Gastrocnemius medialis (tissue), 4 donors: ENCODE measurements at regions not wholly inside any gene's neighbourhood (a gene's known extent, or its start where the extent isn't known, plus 50 kb on each side); places are given as distances from the start of the nearest gene placed in this dataset.

ENCODE experiments used
- ATAC-seq, 2 donors: fragments of 150-250 bp; one replicate each; pipeline ENCODE4 v1.9.1; 2016
- DNase-seq, 2 donors: peaks; one replicate each; pipeline ENCODE4 v3.0.0-alpha.2; 2019
- H3K27ac ChIP-seq, 4 donors: fragments of 200-600 bp; sonication (generic); 1 replicate in 1 of 4; 2 replicates in 3 of 4; pipeline ENCODE4 v1.5.1; 2016 to 2018; ENCODE audit warnings: mild to moderate bottlenecking in 2 of 4, moderate library complexity in 1 of 4
- H3K27me3 ChIP-seq, 3 donors: fragments of 200-600 bp; sonication (generic) in 2 of 3; 1 replicate in 1 of 3; 2 replicates in 2 of 3; pipeline versions ENCODE4 v1.5.1 to v1.6.0; 2016 to 2019; ENCODE audit warnings: mild to moderate bottlenecking in 1 of 3, moderate library complexity in 1 of 3
- H3K36me3 ChIP-seq, 2 donors: fragments of 200-600 bp; sonication (generic) in 1 of 2; one replicate each; pipeline ENCODE4 v1.5.1; 2017 to 2018
- H3K4me1 ChIP-seq, 2 donors: fragments of 200-600 bp; sonication (generic) in 1 of 2; one replicate each; pipeline ENCODE4 v1.5.1; 2016 to 2017; ENCODE audit warnings: mild to moderate bottlenecking in 2 of 2
- H3K4me3 ChIP-seq, 4 donors: fragments of 200-600 bp; sonication (generic) in 3 of 4; 1 replicate in 1 of 4; 2 replicates in 3 of 4; pipeline ENCODE4 v1.5.1; 2016 to 2019; ENCODE audit warnings: mild to moderate bottlenecking in 2 of 4
- H3K9me3 ChIP-seq, 3 donors: fragments of 200-600 bp; sonication (generic) in 2 of 3; 1 replicate in 1 of 3; 2 replicates in 2 of 3; pipeline ENCODE4 v1.5.1; 2016 to 2019
- POLR2A ChIP-seq, 2 donors: fragments of 450-650 bp; IDR thresholded peaks; one replicate each; pipeline ENCODE4 v1.6.1; 2017; ENCODE audit warnings: antibody characterized with exemption in 2 of 2, mild to moderate bottlenecking in 2 of 2, moderate library complexity in 2 of 2
- in situ Hi-C, 4 donors: fragments of 200-750 bp; cut with MboI; loops; one replicate each; pipeline versions ENCODE4 v1.15.0 to v1.8.0; 2017; ENCODE audit warnings: low sequenced_read_pairs in 4 of 4
- intact Hi-C: fragments of 100-400 bp; cut with DNase I; formaldehyde crosslinking; loops from one replicate; pipeline ENCODE4 v1.15.1; 2023; ENCODE audit warnings: low total_unique reads
- TF ChIP-seq, protein P1 (sequence below), 5 experiments: fragments of 450-650 bp in 3 of 5; fragments of 200-600 bp in 2 of 5; sonication (generic) in 2 of 5; IDR thresholded peaks in 4 of 5; conservative IDR thresholded peaks in 1 of 5; 1 replicate in 4 of 5; 2 replicates in 1 of 5; pipeline ENCODE4 v1.5.1; 2016 to 2019; ENCODE audit warnings: antibody characterized with exemption in 5 of 5, mild to moderate bottlenecking in 3 of 5, moderate library complexity in 3 of 5

DNA sequence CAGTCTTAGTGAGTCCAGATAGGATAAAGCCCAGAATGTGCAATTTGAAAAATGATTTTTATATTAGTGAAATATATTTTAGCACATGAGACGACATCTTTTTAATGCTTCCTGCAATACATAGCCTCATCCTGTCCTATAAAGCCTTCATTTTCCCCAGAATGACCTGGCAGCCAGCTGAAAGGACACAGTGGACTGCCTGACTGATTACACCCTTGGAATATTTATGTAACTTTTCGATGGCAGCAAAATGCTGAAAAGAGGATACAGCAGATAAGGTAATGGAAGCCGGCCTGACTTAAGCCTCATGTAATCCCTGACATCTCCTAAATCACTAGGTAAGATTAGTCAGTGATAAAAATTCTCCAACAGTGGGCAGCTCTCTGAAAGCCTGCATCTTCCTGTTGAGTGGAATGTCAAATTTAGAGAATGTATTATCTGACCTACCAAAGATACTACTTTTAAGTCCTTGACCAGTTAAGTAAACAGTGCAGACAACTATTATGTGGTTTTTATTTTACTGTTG is 210.7 kb upstream of the STEAP1 start:
- ATAC-seq (no peak), DNase-seq (no peak)
- Histone ChIP-seq H3K27me3 (no peaks in the 10 kb centered on the region), H3K4me3 (no peak overlapping the region), H3K27ac (no peak overlapping the region), H3K4me1 (no peaks in the 10 kb centered on the region), H3K9me3 (no peaks in the 10 kb centered on the region), H3K36me3 (no peaks in the 10 kb centered on the region)
- TF ChIP-seq, protein P1, sequence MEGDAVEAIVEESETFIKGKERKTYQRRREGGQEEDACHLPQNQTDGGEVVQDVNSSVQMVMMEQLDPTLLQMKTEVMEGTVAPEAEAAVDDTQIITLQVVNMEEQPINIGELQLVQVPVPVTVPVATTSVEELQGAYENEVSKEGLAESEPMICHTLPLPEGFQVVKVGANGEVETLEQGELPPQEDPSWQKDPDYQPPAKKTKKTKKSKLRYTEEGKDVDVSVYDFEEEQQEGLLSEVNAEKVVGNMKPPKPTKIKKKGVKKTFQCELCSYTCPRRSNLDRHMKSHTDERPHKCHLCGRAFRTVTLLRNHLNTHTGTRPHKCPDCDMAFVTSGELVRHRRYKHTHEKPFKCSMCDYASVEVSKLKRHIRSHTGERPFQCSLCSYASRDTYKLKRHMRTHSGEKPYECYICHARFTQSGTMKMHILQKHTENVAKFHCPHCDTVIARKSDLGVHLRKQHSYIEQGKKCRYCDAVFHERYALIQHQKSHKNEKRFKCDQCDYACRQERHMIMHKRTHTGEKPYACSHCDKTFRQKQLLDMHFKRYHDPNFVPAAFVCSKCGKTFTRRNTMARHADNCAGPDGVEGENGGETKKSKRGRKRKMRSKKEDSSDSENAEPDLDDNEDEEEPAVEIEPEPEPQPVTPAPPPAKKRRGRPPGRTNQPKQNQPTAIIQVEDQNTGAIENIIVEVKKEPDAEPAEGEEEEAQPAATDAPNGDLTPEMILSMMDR (IDR thresholded peaks at IDR 0.05 in 4 of 5, conservative IDR thresholded peaks at IDR 0.05 in 1 of 5): no peak
- TF ChIP-seq POLR2A (IDR thresholded peaks at IDR 0.05): no peak
- intact Hi-C loops: no loop called here
- in situ Hi-C loops: no loop called here

- TF ChIP-seq POLR2A (IDR thresholded peaks at IDR 0.05): no peak
- TF ChIP-seq, protein P1 (IDR thresholded peaks at IDR 0.05 in 4 of 5, conservative IDR thresholded peaks at IDR 0.05 in 1 of 5): no peak
- no peaks in the 10 kb centered on the region for H3K27me3 ChIP-seq
- no peaks in the 10 kb centered on the region for H3K9me3 ChIP-seq
- no peak for DNase-seq
- H3K4me3 ChIP-seq: no peak overlapping the region
- no peaks in the 10 kb centered on the region for H3K4me1 ChIP-seq
- no peaks in the 10 kb centered on the region for H3K36me3 ChIP-seq
- in situ Hi-C loops: no loop called here
- H3K27ac ChIP-seq: no peak overlapping the region
- ATAC-seq: no peak
- intact Hi-C loops: no loop called here
Observed at GRCh38 chr7:89958525-89959068, 195.7 kb upstream of the STEAP1 start.

GRCh38 chr7:89966067-89966664 is 188.1 kb upstream of the STEAP1 start:
- ATAC-seq (no peak), DNase-seq (no peak)
- Histone ChIP-seq H3K9me3 (no peaks in the 10 kb centered on the region), H3K4me3 (no peak overlapping the region), H3K27me3 (no peaks in the 10 kb centered on the region), H3K27ac (no peak overlapping the region), H3K4me1 (no peaks in the 10 kb centered on the region), H3K36me3 (no peaks in the 10 kb centered on the region)
- intact Hi-C loops: no loop called here
- in situ Hi-C loops: no loop called here
- TF ChIP-seq, protein P1 (IDR thresholded peaks at IDR 0.05 in 4 of 5, conservative IDR thresholded peaks at IDR 0.05 in 1 of 5): no peak
- TF ChIP-seq POLR2A (IDR thresholded peaks at IDR 0.05): no peak

- intact Hi-C loops: no loop called here
- no peaks in the 10 kb centered on the region for H3K36me3 ChIP-seq
Observed at GRCh38 chr7:89975577-89975976, 178.7 kb upstream of the STEAP1 start.

More at GRCh38 chr7:89975577-89975976, 178.7 kb upstream of the STEAP1 start:
- no peaks in the 10 kb centered on the region for H3K27me3 ChIP-seq
- TF ChIP-seq, protein P1 (IDR thresholded peaks at IDR 0.05 in 4 of 5, conservative IDR thresholded peaks at IDR 0.05 in 1 of 5): no peak
- TF ChIP-seq POLR2A (IDR thresholded peaks at IDR 0.05): no peak
- no peak overlapping the region for H3K27ac ChIP-seq
- no peaks in the 10 kb centered on the region for H3K4me1 ChIP-seq
- no peak for DNase-seq
- H3K9me3 ChIP-seq: no peaks in the 10 kb centered on the region
- no peak overlapping the region for H3K4me3 ChIP-seq
- in situ Hi-C loops: no loop called here
- no peak for ATAC-seq
